Upper lobe of left lung (tissue), 6 donors: ENCODE measurements at regions not wholly inside any gene's neighbourhood (a gene's known extent, or its start where the extent isn't known, plus 50 kb on each side); places are given as distances from the start of the nearest gene placed in this dataset.
"Not testable (repeated sequence)": the region's sequence is repeated elsewhere in the genome, so short reads cannot be mapped to it uniquely, and the experiment has no call there.

ENCODE experiments used
- ATAC-seq, 2 donors: fragments of 200-7000 bp; cut with Tn5 transposase; one replicate each; pipeline ENCODE4 v1.9.1; 2022; ENCODE audit warnings: mild to moderate bottlenecking in 2 of 2, moderate library complexity in 2 of 2; ENCODE audit not compliant: low FRiP score in 2 of 2
- DNase-seq, 2 donors: peaks; one replicate each; pipeline ENCODE4 v3.0.0-alpha.2; 2019 to 2020
- H3K27ac ChIP-seq, 4 donors: fragments of 200-600 bp; sonication (generic); one replicate each; pipeline ENCODE4 v1.5.1; 2016 to 2019
- H3K27me3 ChIP-seq, 4 donors: fragments of 200-600 bp; sonication (generic); one replicate each; pipeline ENCODE4 v1.5.1; 2017 to 2019
- H3K36me3 ChIP-seq, 4 donors: fragments of 200-600 bp; sonication (generic); one replicate each; pipeline ENCODE4 v1.5.1; 2016 to 2019
- H3K4me1 ChIP-seq, 4 donors: fragments of 200-600 bp; sonication (generic); one replicate each; pipeline ENCODE4 v1.5.1; 2018 to 2019
- H3K4me3 ChIP-seq, 4 donors: fragments of 200-600 bp; sonication (generic); one replicate each; pipeline ENCODE4 v1.5.1; 2017 to 2019; ENCODE audit warnings: mild to moderate bottlenecking in 2 of 4, moderate library complexity in 1 of 4
- H3K9me3 ChIP-seq, 4 donors: fragments of 200-600 bp; sonication (generic); one replicate each; pipeline ENCODE4 v1.5.1; 2018 to 2019
- EP300 ChIP-seq, 4 donors: sonication (generic); formaldehyde crosslinking; IDR thresholded peaks; one replicate each; pipeline ENCODE4 v1.5.1; 2017; ENCODE audit warnings: antibody characterized with exemption in 4 of 4, control low read depth in 2 of 4
- POLR2A ChIP-seq, 4 donors: fragments of 450-650 bp; IDR thresholded peaks; one replicate each; pipeline ENCODE4 v1.5.1; 2016 to 2017; ENCODE audit warnings: antibody characterized with exemption in 4 of 4, mild to moderate bottlenecking in 2 of 4
- POLR2AphosphoS5 ChIP-seq, 2 donors: sonication (generic); formaldehyde crosslinking; IDR thresholded peaks; one replicate each; pipeline ENCODE4 v1.5.1; 2017; ENCODE audit warnings: antibody characterized with exemption in 2 of 2
- WGBS, 2 donors: methylation state at CpG; one replicate each; pipeline ENCODE4 v1.1.5; 2017 to 2018; 5-methylcytosine and 5-hydroxymethylcytosine counted together
- TF ChIP-seq, protein P1 (sequence below), 6 experiments: fragments of 450-650 bp in 4 of 6; fragments of 200-600 bp in 2 of 6; sonication (generic) in 2 of 6; IDR thresholded peaks; one replicate each; pipeline ENCODE4 v1.5.1; 2016 to 2019; ENCODE audit warnings: antibody characterized with exemption in 6 of 6
- donor health status: DM: no; HTN: no; CAD: no; lungs with moderate emphysema.
- donor health status: DM: no; HTN: yes; CAD: no; lungs with severe emphysema.

DNA sequence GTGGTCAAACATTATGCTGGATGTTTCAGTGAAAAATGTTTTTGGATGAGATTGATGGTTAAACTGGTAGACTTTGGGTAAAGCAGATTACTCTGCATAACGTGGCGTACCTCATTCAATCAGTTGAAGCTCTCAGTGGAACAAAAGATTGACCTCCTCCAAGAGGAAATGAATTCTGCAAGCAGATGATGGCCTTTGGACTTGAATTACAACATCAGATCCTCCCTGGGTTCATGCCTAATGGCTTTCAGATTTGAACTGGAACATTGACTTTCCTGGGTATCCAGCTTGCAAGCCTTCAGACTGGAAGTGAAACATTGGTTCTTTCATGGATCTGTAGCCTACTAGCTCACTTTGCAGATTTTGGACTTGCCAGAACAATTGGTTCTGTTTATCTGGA lies 169.3 kb upstream of the MALRD1 start:
- no peaks in the 10 kb centered on the region for H3K27me3 ChIP-seq
- TF ChIP-seq, protein P1, sequence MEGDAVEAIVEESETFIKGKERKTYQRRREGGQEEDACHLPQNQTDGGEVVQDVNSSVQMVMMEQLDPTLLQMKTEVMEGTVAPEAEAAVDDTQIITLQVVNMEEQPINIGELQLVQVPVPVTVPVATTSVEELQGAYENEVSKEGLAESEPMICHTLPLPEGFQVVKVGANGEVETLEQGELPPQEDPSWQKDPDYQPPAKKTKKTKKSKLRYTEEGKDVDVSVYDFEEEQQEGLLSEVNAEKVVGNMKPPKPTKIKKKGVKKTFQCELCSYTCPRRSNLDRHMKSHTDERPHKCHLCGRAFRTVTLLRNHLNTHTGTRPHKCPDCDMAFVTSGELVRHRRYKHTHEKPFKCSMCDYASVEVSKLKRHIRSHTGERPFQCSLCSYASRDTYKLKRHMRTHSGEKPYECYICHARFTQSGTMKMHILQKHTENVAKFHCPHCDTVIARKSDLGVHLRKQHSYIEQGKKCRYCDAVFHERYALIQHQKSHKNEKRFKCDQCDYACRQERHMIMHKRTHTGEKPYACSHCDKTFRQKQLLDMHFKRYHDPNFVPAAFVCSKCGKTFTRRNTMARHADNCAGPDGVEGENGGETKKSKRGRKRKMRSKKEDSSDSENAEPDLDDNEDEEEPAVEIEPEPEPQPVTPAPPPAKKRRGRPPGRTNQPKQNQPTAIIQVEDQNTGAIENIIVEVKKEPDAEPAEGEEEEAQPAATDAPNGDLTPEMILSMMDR (IDR thresholded peaks at IDR 0.05): no peak
- TF ChIP-seq POLR2A (IDR thresholded peaks at IDR 0.05) (no peak), POLR2AphosphoS5 (IDR thresholded peaks at IDR 0.05) (no peak), EP300 (IDR thresholded peaks at IDR 0.05) (no peak)
- H3K9me3 ChIP-seq: no peaks in the 10 kb centered on the region
- DNase-seq (no peak), ATAC-seq (no peak)
- H3K4me3 ChIP-seq: no peak overlapping the region
- no peak overlapping the region for H3K27ac ChIP-seq
- WGBS, 2 donors: 77 to 81% methylated on average over 2 of the region's 2 CpGs
- no peaks in the 10 kb centered on the region for H3K36me3 ChIP-seq
- H3K4me1 ChIP-seq: no peaks in the 10 kb centered on the region

DNA sequence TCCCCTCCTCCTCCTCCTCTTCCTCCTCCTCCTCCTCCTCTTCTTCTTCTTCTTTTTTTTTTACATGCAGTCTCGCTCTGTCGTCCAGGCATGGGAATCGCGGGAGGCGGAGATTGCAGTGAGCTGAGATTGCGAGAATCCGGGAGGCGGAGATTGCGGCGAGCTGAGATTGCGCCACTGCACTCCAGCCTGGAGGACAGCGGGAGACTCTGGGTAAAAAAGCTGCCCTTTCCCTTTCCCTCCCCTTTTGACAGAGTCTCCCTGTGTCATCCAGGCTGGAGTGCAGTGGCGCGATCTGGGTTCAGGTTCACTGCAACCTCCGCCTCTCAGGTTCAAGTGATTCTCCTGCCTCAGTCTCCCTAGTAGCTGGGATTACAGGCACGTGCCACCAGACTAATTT lies 168.1 kb upstream of the MALRD1 start:
- ATAC-seq (no peak), DNase-seq (no peak)
- H3K36me3 ChIP-seq: no peaks in the 10 kb centered on the region
- no peak overlapping the region for H3K4me3 ChIP-seq
- no peaks in the 10 kb centered on the region for H3K4me1 ChIP-seq
- H3K27me3 ChIP-seq: no peaks in the 10 kb centered on the region
- no peaks in the 10 kb centered on the region for H3K9me3 ChIP-seq
- no peak overlapping the region for H3K27ac ChIP-seq
- 67 to 68% methylated on average over 15 to 16 of the region's 16 CpGs for WGBS, 2 donors
- TF ChIP-seq POLR2AphosphoS5 (IDR thresholded peaks at IDR 0.05): no peak
- no peak for TF ChIP-seq EP300 (IDR thresholded peaks at IDR 0.05)
- TF ChIP-seq, protein P1 (IDR thresholded peaks at IDR 0.05): no peak
- no peak for TF ChIP-seq POLR2A (IDR thresholded peaks at IDR 0.05)

GRCh38 chr10:18886102-18886501 lies 162.5 kb upstream of the MALRD1 start:
- H3K9me3 ChIP-seq: no peaks in the 10 kb centered on the region
- H3K27ac ChIP-seq: no peak overlapping the region
- DNase-seq (no peak), ATAC-seq (no peak)
- H3K36me3 ChIP-seq: no peaks in the 10 kb centered on the region
- no peak overlapping the region for H3K4me3 ChIP-seq
- H3K4me1 ChIP-seq: no peaks in the 10 kb centered on the region
- 60 to 66% methylated on average over 7 of the region's 7 CpGs for WGBS, 2 donors
- no peak for TF ChIP-seq POLR2A (IDR thresholded peaks at IDR 0.05)
- TF ChIP-seq, protein P1 (IDR thresholded peaks at IDR 0.05): no peak
- TF ChIP-seq POLR2AphosphoS5 (IDR thresholded peaks at IDR 0.05): no peak
- no peak for TF ChIP-seq EP300 (IDR thresholded peaks at IDR 0.05)
- H3K27me3 ChIP-seq: no peaks in the 10 kb centered on the region

DNA sequence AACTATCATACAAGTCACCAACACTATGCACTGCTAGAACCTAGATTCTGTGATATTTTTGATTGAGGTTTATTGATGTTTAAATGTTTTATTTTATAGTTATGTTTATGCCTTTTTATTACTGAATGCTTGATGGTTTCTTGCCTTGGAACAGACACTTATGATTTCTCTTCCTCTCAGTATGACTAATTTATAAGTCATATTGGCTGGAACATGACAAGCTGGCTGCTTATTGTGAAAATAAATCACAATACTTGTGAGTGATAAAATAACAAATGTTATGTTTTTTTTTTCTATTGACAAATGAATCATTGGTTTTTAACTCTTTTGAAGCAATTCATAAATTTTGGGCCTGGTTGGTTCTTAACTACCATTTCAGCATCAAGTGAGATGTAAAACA lies 142.0 kb upstream of the MALRD1 start:
- Histone ChIP-seq H3K36me3 (no peaks in the 10 kb centered on the region), H3K9me3 (no peaks in the 10 kb centered on the region), H3K27me3 (no peaks in the 10 kb centered on the region), H3K4me3 (no peak overlapping the region), H3K27ac (no peak overlapping the region), H3K4me1 (no peaks in the 10 kb centered on the region)
- DNase-seq (no peak), ATAC-seq (no peak)
- TF ChIP-seq POLR2AphosphoS5 (IDR thresholded peaks at IDR 0.05): no peak
- no peak for TF ChIP-seq EP300 (IDR thresholded peaks at IDR 0.05)
- TF ChIP-seq, protein P1 (IDR thresholded peaks at IDR 0.05): no peak
- no peak for TF ChIP-seq POLR2A (IDR thresholded peaks at IDR 0.05)

DNA sequence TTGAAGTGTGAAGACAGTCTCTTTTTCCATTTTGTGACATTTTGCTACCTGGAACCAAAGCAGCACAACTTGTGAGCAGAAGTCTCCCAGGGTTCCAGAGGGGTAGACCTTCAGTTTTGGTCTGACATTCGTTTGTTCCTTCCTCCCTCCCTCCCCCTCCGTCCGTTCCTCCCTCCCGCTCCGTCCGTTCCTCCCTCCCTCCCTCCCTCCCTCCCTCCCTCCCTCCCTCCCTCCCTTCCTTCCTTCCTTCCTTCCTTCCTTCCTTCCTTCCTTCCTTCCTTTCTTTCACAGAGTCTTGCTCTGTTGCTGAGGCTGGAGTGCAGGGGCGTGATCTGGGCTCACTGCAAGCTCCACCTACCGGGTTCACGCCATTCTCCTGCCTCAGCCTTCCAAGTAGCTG lies 131.2 kb upstream of the MALRD1 start:
- 77 to 87% methylated on average over 9 of the region's 9 CpGs for WGBS, 2 donors
- not testable (repeated sequence) for H3K4me3 ChIP-seq, H3K4me1 ChIP-seq, ATAC-seq, H3K27ac ChIP-seq, H3K27me3 ChIP-seq, DNase-seq, H3K36me3 ChIP-seq, H3K9me3 ChIP-seq
